SK-N-SH treated with all-trans-retinoic acid at 6 μM for 48 hours (cell line): ENCODE measurements at regions not wholly inside any gene's neighbourhood (a gene's known extent, or its start where the extent isn't known, plus 50 kb on each side); places are given as distances from the start of the nearest gene placed in this dataset.

ENCODE experiments used
- ATAC-seq: fragments of 200-7000 bp; cut with Tn5 transposase; 3 replicates; pipeline ENCODE4 v1.9.1; 2020; ENCODE audit warnings: mild to moderate bottlenecking, moderate library complexity
- ARNTL ChIP-seq: fragments of 450-650 bp; formaldehyde crosslinking; IDR thresholded peaks from 2 replicates; pipeline ENCODE4 v1.5.0; 2020; ENCODE audit warnings: low read depth, mild to moderate bottlenecking, moderate library complexity, borderline replicate concordance
- CSDC2 ChIP-seq: fragments of 250-450 bp; sonication (Bioruptor Pico); IDR thresholded peaks from 2 replicates; pipeline ENCODE4 v1.5.0; 2020; ENCODE audit warnings: mild to moderate bottlenecking, moderate library complexity
- ESRRG ChIP-seq: fragments of 250-450 bp; sonication (Bioruptor Pico); IDR thresholded peaks from 2 replicates; pipeline ENCODE4 v1.6.1; 2021; ENCODE audit warnings: mild to moderate bottlenecking
- GLIS3 ChIP-seq: fragments of 250-450 bp; sonication (Bioruptor Pico); IDR thresholded peaks from 2 replicates; pipeline ENCODE4 v1.5.0; 2020; ENCODE audit warnings: mild to moderate bottlenecking, moderate library complexity
- ISL1 ChIP-seq: fragments of 250-450 bp; sonication (Bioruptor Pico); IDR thresholded peaks from 2 replicates; pipeline ENCODE4 v2.1.2; 2022; ENCODE audit warnings: mild to moderate bottlenecking, moderate library complexity
- OSR1 ChIP-seq: fragments of 250-450 bp; sonication (Bioruptor Pico); IDR thresholded peaks from 2 replicates; pipeline ENCODE4 v1.8.0; 2022; ENCODE audit warnings: moderate library complexity, mild to moderate bottlenecking, inconsistent platforms
- POU6F1 ChIP-seq: fragments of 250-450 bp; sonication (Bioruptor Pico); IDR thresholded peaks from 2 replicates; pipeline ENCODE4 v1.8.0; 2021; ENCODE audit warnings: low read depth, mild to moderate bottlenecking, moderate library complexity, borderline replicate concordance
- PPARA ChIP-seq: fragments of 250-450 bp; sonication (Bioruptor Pico); IDR thresholded peaks from 2 replicates; pipeline ENCODE4 v1.5.0; 2020; ENCODE audit warnings: mild to moderate bottlenecking, borderline replicate concordance
- RARB ChIP-seq: fragments of 250-450 bp; sonication (Bioruptor Pico); IDR thresholded peaks from 2 replicates; pipeline ENCODE4 v1.8.0; 2021; ENCODE audit warnings: mild to moderate bottlenecking, moderate library complexity
- SNAI2 ChIP-seq: fragments of 250-450 bp; sonication (Bioruptor Pico); IDR thresholded peaks from 2 replicates; pipeline ENCODE4 v1.5.0; 2020; ENCODE audit warnings: mild to moderate bottlenecking, moderate library complexity
- TCF4 ChIP-seq: fragments of 250-450 bp; sonication (Bioruptor Pico); IDR thresholded peaks from 2 replicates; pipeline ENCODE4 v1.8.0; 2021; ENCODE audit warnings: mild to moderate bottlenecking, moderate library complexity, borderline replicate concordance
- TOX ChIP-seq: fragments of 250-450 bp; sonication (Bioruptor Pico); IDR thresholded peaks from 2 replicates; pipeline ENCODE4 v1.8.0; 2021; ENCODE audit warnings: mild to moderate bottlenecking, moderate library complexity, borderline replicate concordance
- ZFP30 ChIP-seq: fragments of 450-650 bp; formaldehyde crosslinking; IDR thresholded peaks from 2 replicates; pipeline ENCODE4 v1.5.0; 2022; ENCODE audit warnings: mild to moderate bottlenecking, moderate library complexity
- ZNF70 ChIP-seq: fragments of 450-650 bp; formaldehyde crosslinking; IDR thresholded peaks from 2 replicates; pipeline ENCODE4 v1.5.0; 2020; ENCODE audit warnings: mild to moderate bottlenecking, moderate library complexity
- ZNF8 ChIP-seq: fragments of 450-650 bp; formaldehyde crosslinking; IDR thresholded peaks from 2 replicates; pipeline ENCODE4 v1.5.0; 2020; ENCODE audit warnings: mild to moderate bottlenecking, moderate library complexity
- TF ChIP-seq, protein P1 (sequence below): fragments of 250-450 bp; sonication (Bioruptor Pico); IDR thresholded peaks from 2 replicates; pipeline ENCODE4 v1.8.0; 2020; ENCODE audit warnings: mild to moderate bottlenecking, moderate library complexity, borderline replicate concordance
- TF ChIP-seq, protein P2 (sequence below): fragments of 250-450 bp; sonication (Bioruptor Pico); IDR thresholded peaks from 2 replicates; pipeline ENCODE4 v1.5.1; 2021; ENCODE audit warnings: mild to moderate bottlenecking, moderate library complexity
- TF ChIP-seq, protein P3 (sequence below): fragments of 250-450 bp; sonication (Bioruptor Pico); IDR thresholded peaks from 2 replicates; pipeline ENCODE4 v1.5.0; 2020; ENCODE audit warnings: mild to moderate bottlenecking, moderate library complexity
- TF ChIP-seq, protein P4 (sequence below): fragments of 250-450 bp; sonication (Bioruptor Pico); IDR thresholded peaks from 2 replicates; pipeline ENCODE4 v1.5.1; 2020; ENCODE audit warnings: low read depth, mild to moderate bottlenecking, moderate library complexity

- TF ChIP-seq GLIS3 (CRISPR knock-in tag): no peak
- no peak for TF ChIP-seq TOX (CRISPR knock-in tag)
- TF ChIP-seq ESRRG (CRISPR knock-in tag): no peak
- TF ChIP-seq, protein P1, sequence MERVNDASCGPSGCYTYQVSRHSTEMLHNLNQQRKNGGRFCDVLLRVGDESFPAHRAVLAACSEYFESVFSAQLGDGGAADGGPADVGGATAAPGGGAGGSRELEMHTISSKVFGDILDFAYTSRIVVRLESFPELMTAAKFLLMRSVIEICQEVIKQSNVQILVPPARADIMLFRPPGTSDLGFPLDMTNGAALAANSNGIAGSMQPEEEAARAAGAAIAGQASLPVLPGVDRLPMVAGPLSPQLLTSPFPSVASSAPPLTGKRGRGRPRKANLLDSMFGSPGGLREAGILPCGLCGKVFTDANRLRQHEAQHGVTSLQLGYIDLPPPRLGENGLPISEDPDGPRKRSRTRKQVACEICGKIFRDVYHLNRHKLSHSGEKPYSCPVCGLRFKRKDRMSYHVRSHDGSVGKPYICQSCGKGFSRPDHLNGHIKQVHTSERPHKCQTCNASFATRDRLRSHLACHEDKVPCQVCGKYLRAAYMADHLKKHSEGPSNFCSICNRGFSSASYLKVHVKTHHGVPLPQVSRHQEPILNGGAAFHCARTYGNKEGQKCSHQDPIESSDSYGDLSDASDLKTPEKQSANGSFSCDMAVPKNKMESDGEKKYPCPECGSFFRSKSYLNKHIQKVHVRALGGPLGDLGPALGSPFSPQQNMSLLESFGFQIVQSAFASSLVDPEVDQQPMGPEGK (CRISPR knock-in tag): no peak
- TF ChIP-seq, protein P2, sequence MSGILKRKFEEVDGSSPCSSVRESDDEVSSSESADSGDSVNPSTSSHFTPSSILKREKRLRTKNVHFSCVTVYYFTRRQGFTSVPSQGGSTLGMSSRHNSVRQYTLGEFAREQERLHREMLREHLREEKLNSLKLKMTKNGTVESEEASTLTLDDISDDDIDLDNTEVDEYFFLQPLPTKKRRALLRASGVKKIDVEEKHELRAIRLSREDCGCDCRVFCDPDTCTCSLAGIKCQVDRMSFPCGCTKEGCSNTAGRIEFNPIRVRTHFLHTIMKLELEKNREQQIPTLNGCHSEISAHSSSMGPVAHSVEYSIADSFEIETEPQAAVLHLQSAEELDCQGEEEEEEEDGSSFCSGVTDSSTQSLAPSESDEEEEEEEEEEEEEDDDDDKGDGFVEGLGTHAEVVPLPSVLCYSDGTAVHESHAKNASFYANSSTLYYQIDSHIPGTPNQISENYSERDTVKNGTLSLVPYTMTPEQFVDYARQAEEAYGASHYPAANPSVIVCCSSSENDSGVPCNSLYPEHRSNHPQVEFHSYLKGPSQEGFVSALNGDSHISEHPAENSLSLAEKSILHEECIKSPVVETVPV (CRISPR knock-in tag): no peak
- no peak for TF ChIP-seq ZFP30 (CRISPR knock-in tag)
- TF ChIP-seq, protein P3, sequence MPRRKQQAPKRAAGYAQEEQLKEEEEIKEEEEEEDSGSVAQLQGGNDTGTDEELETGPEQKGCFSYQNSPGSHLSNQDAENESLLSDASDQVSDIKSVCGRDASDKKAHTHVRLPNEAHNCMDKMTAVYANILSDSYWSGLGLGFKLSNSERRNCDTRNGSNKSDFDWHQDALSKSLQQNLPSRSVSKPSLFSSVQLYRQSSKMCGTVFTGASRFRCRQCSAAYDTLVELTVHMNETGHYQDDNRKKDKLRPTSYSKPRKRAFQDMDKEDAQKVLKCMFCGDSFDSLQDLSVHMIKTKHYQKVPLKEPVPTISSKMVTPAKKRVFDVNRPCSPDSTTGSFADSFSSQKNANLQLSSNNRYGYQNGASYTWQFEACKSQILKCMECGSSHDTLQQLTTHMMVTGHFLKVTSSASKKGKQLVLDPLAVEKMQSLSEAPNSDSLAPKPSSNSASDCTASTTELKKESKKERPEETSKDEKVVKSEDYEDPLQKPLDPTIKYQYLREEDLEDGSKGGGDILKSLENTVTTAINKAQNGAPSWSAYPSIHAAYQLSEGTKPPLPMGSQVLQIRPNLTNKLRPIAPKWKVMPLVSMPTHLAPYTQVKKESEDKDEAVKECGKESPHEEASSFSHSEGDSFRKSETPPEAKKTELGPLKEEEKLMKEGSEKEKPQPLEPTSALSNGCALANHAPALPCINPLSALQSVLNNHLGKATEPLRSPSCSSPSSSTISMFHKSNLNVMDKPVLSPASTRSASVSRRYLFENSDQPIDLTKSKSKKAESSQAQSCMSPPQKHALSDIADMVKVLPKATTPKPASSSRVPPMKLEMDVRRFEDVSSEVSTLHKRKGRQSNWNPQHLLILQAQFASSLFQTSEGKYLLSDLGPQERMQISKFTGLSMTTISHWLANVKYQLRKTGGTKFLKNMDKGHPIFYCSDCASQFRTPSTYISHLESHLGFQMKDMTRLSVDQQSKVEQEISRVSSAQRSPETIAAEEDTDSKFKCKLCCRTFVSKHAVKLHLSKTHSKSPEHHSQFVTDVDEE (CRISPR knock-in tag): no peak
- TF ChIP-seq CSDC2 (CRISPR knock-in tag): no peak
- no peak for TF ChIP-seq ARNTL (CRISPR knock-in tag)
- TF ChIP-seq ZNF70 (CRISPR knock-in tag): no peak
- no peak for ATAC-seq
These were observed 212.3 kb upstream of the CFAP20DC start for GRCh38 chr3:59262076-59262498.

DNA sequence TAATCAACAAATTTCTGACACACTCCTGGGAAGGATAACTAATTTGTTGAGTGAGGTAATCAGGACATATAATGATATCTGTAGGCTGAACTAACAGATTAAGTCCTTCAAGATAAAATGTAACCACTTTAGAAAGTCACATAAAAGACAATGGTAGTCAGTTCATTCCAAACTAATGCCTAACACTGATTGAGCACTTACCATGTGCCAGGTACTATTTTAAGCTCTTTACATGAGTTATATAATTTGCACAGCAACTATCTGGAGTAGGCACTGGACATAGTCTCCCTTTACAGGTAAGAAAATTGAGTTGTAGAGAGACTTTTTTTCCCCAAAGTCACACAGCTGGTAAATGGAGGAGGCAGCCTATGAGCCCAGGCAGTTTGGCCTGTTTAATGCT is 211.2 kb upstream of the CFAP20DC start:
- TF ChIP-seq ARNTL (CRISPR knock-in tag): no peak
- TF ChIP-seq ZNF70 (CRISPR knock-in tag): no peak
- TF ChIP-seq TOX (CRISPR knock-in tag): no peak
- no peak for TF ChIP-seq ISL1
- TF ChIP-seq ZFP30 (CRISPR knock-in tag): no peak
- TF ChIP-seq POU6F1 (CRISPR knock-in tag): no peak
- TF ChIP-seq SNAI2 (CRISPR knock-in tag): no peak
- no peak for ATAC-seq

DNA sequence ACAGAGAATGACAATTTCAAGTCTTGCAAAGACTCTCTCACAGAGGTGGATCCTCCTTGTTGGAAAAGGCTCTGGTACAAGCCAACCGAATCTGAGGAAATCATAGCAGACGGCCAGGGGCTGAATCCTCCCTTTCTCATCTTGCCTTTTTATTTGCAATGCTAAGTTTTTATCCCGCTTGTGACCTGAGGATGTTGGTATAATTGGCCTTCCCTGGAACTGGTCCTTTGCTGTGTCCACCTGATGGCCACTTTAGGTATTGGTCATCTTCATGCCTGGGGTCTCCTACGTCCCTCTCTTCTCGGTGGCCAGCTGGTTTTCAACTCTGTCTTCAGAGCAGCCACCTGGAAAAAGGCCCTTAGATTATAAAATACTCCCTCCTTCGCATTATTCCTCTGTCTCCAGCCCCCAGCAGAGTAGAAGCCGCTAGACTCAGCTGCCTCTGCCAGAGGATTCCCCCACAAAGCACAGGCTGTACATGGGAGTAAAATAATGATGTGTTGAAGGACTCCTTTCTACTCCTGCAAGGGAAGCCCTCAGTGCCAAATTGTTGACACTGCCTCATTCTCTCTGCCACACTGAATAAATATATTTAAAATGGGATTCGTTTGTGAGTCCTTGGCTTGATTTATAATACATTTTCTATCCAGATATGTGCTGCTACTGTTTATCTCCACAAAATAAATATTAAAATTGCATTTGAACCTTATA is 208.9 kb upstream of the CFAP20DC start:
- no peak for ATAC-seq
- TF ChIP-seq, protein P4, sequence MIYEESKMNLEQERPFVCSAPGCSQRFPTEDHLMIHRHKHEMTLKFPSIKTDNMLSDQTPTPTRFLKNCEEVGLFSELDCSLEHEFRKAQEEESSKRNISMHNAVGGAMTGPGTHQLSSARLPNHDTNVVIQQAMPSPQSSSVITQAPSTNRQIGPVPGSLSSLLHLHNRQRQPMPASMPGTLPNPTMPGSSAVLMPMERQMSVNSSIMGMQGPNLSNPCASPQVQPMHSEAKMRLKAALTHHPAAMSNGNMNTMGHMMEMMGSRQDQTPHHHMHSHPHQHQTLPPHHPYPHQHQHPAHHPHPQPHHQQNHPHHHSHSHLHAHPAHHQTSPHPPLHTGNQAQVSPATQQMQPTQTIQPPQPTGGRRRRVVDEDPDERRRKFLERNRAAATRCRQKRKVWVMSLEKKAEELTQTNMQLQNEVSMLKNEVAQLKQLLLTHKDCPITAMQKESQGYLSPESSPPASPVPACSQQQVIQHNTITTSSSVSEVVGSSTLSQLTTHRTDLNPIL: no peak

DNA sequence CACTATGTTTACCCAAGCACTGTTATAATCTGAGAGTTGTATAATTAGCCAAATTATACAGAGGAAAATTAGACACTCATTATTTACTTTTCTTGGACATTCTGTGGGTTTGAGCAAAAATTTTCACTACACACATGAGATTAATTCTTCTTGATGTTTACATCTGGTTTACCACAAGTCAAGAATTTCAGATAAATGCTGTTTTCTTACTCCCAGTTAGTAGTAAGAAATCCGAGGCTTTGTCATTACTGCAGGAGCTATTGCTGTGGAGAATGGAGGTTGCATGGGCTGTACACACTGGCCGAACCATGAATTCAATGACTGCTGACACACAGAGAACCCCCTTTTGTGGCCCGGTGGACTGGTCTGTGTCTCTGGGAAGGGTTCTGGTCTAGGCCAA is 207.7 kb upstream of the CFAP20DC start:
- no peak for TF ChIP-seq OSR1
- ATAC-seq: no peak

- TF ChIP-seq, protein P1 (CRISPR knock-in tag): no peak
- TF ChIP-seq PPARA (CRISPR knock-in tag) (no peak), RARB (CRISPR knock-in tag) (no peak), TCF4 (CRISPR knock-in tag) (no peak), ZFP30 (CRISPR knock-in tag) (no peak), ZNF8 (CRISPR knock-in tag) (no peak), ESRRG (CRISPR knock-in tag) (no peak), POU6F1 (CRISPR knock-in tag) (no peak), OSR1 (no peak), ISL1 (no peak)
- TF ChIP-seq, protein P4: no peak
- ATAC-seq: no peak
These were observed 206.4 kb upstream of the CFAP20DC start for GRCh38 chr3:59256230-59256629.
